GM19324 (cell line): ENCODE measurements at regions not wholly inside any gene's neighbourhood (a gene's known extent, or its start where the extent isn't known, plus 50 kb on each side); places are given as distances from the start of the nearest gene placed in this dataset.
"Not testable (repeated sequence)": the region's sequence is repeated elsewhere in the genome, so short reads cannot be mapped to it uniquely, and the experiment has no call there.

Experiments
- ATAC-seq: cut with Tn5 transposase; IDR thresholded peaks from one replicate; pipeline ENCODE4 v1.9.1; 2021; ENCODE audit warnings: mild to moderate bottlenecking, moderate library complexity; ENCODE audit not compliant: unreplicated experiment, low FRiP score

DNA sequence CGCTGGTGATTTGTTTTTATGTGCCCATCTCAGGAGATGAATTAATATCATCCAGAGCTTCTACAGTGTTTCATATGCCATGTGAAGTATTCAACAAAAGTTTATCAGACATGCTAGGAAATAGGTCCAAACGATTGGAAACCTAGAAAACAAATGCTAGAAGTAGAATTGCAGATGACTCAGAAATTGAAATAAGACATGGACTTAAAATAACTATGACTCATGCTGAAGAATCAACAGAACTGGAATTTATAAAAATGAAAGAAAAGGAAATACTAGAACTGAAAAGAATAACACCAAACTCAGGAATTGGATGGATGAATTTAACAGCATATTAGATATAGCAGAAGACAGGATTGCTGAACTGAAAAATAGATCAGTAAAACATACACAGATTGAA lies 172.7 kb upstream of the GIMD1 start:
- ATAC-seq: no peak

DNA sequence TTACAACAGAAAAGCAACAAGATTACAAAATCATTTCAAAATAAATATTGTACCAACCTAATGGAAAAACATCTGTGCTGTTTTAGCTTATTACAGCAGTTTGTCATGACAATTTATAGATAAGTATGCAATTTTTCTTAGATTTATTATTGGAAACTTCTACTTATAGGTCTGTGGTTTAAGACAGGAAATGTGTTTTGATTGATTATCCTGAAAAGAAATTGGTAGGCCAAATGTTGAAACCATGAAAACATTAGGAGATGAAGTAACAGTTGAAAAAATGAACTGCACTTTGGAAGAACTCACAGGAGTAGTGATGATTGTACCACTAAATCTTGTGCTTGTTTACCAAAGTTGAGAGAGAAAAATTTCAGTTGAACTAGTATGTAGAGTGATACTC lies 162.2 kb upstream of the GIMD1 start:
- no peak for ATAC-seq

DNA sequence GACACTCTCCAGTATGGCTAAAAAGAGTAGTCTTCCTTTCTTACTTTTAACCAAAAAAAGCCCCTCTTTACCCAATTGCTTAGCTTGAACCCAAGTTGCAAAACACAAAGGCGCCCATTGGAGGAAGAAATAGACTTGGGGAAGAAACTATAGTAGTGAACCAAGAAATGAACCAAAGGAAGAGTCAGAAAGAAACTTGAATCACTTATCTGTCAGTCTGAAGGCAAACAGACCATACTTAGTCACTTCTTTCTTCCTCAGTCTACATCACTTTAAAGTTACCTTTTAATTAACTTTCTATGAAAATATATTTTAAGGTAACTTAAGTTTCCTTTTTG lies 161.4 kb upstream of the GIMD1 start:
- no peak for ATAC-seq

DNA sequence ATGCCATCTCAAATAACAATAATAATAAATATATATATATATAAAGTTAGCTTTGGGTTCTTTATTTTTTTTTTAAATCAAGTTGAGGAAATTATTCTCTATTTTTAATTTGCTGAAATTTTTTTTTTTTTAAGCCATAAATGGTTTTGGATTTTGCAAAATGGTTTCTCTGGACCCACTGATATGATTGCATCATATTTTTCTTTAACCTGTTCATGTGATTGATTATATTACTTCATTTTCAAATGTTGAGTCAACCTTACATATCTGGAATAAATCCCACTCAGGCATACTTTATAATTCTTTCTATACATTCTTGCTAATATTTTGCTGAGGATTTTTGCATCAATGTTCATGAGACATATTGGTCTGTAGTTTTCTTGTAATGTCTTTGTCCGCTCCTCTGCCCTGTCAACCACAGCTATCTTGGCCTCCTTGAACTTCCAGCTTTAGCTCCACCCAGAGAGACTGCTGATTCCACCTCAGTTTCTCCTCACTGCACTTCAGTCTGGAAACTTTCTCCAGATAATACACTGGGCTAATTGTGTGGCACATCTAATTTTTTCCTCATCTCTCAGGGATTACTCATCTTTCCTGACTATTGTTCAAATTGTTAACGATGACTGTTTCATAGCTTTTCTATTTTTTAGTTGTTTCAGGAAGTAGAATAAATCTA lies 160.9 kb upstream of the GIMD1 start:
- ATAC-seq: no peak

DNA sequence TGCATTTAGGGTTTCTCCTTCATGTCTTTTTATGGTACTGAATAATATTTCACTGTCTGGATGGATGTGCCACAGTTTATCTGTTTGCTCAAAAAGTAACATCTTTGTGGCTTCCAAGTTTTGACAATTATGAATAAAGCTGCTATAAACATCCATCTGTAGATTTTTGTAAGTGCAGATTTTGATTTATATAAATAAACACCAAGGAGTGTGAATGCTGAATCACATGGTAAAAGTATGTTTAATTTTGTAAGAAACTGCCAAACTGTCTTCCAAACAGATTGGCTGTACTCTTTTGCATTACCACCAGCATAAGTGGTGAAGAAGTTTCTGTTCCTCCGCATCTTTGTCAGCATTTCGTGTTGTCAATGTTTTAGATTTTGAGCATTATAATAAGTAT lies 158.7 kb upstream of the GIMD1 start:
- ATAC-seq: no peak

DNA sequence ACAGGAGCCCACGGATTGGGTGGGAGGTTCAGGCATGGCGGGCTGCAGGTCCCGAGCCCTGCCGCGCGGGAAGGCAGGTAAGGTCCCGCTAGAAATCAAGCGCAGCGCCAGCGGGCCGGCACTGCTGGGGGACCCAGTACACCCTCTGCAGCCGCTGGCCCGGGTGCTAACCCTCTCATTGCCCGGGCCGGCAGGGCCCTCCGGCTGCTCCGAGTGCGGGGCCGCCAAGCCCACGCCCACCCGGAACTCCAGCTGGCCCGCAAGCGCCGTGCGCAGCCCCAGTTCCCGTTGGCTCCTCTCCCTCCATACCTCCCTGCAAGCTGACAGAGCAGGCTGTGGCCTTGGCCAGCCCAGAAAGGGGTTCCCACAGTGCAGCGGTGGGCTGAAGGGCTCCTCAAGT lies 156.8 kb upstream of the GIMD1 start:
- not testable (repeated sequence) for ATAC-seq

DNA sequence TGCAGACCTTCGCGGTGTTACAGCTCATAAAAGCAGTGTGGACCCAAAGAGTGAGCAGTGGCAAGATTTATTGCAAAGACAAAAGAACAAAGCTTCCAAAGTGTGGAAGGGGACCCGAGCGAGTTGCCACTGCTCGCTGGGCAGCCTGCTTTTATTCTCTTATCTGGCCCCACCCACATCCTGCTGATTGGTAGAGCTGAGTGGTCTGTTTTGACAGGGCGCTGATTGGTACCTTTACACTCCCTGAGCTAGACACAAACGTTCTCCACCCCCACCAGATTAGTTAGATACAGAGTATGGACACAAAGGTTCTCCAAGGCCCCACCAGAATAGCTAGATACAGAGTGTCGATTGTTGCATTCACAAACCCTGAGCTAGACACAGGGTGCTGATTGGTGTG lies 156.2 kb upstream of the GIMD1 start:
- not testable (repeated sequence) for ATAC-seq

DNA sequence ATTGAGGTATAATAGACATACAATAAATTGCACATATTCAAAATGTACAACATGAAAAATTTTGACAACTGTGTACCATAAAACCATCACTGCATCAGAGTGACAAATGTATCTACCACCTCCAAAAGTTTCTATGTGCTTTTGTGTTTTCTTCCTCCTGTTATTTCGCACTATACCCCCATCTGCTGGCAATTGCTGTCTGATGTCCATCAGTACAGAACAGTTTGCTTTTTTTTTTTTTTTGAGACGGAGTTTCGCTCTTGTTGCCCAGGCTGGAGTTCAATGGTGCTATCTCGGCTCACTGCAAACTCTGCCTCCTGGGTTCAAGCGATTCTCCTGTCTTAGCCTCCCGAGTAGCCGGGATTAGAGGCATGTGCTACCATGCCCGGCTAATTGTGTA lies 154.3 kb upstream of the GIMD1 start:
- ATAC-seq: no peak

DNA sequence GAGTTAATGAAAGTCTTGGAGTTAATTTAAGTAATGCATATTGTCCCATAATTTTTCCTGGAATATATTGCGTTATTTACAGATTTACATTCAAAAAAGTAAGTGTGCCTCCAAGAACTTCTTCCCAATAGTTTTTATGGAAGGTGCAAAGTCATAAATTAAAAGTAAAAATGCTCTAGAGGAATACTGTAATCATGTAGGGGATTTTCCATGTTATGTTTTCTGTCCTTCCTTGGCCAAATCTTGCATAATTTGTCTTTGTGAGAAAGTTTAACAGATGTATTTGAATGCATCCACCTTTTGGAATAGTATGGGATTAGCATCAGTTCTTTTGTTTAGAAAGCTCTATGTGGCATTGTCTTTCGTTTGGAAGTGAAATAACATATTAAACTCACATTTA lies 144.1 kb upstream of the GIMD1 start:
- ATAC-seq: no peak

DNA sequence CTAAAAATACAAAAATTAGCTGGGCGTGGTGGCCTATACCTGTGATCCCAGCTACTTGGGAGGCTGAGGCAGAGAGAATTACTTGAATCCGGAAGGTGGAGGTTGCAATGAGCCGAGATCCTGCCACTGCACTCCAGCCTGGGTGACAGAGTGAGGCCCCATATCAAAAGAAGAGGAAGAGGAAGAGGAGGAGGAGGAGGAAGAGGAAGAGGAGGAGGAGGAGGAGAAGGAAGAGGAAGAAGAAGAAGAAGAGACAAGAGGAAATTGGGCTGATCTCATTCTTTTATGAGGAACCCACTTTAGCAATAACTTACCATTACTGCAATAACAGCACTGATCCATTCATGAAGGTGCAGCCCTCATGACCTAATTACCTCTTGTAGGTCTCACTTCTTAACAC lies 138.9 kb upstream of the GIMD1 start:
- ATAC-seq: no peak

DNA sequence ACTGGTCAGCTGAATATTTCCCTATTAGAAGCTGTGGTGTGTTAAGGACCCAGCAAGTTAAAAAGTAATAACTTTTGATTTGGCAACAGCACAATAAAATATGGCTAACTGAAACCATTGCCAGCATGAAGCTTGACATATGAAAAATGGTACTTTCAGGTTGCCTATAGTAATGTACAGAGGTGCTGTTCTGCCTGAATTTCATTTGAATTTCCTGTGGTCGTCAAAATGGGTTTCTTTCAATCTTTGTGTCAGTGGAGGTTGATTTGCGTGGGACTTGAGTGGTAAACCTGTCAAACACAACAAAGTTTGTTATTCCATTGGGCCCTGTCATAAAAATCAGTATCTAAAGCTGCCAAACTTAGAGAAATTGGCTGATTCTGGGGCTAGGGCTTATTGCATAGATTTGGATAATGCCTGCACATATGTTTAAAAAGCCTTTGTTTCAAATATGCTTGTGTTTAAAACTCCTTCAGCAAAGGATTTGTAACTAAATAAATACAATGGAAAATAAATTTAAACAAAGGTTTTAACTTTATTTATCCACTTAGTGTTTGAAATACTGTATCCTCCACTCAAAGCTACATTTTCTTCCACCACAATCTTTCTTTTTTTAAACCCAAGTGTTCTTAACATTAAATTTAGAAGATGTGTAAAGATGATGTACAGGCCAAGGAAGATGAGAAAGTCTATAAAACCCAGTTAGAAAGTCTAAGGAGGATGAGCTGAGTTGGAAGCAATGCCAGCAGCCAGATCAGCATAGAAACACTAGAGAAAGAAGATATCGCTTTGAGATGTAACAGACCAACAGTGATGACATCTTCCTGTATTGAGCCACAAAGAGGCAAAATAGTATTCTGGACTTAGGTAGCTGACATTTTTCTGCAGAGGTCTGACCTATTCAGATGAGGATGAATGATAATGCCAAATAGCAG lies 134.8 kb upstream of the GIMD1 start:
- no peak for ATAC-seq

DNA sequence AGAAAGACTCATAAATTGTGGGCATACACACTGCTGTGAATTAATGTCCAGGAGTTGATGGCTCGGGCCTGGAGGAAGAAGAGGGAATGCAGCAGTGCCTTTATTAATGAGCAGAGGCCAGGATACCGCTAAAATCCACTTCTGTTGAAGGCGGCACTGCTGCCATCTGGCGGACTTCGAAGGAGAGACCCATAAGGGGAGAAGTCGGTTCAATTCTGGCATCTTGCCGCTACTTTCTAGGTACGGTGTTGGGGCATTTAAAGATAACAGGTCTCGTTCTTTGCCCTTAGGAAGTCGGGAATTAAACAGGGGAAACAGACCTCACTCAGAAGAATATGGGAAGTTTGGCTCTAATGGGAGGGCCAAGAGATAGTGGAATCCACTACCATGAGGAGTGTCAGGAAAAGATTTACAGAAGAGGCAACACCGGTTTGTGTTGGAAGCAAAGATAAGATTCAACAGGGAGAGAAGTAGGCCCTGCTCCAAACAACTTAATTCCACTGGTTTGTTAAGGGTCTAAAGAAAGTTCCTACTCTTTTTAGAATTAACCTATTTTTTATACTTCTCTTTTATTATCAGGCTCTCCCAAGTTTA lies 133.6 kb upstream of the GIMD1 start:
- peak; percentile 76 for ATAC-seq

DNA sequence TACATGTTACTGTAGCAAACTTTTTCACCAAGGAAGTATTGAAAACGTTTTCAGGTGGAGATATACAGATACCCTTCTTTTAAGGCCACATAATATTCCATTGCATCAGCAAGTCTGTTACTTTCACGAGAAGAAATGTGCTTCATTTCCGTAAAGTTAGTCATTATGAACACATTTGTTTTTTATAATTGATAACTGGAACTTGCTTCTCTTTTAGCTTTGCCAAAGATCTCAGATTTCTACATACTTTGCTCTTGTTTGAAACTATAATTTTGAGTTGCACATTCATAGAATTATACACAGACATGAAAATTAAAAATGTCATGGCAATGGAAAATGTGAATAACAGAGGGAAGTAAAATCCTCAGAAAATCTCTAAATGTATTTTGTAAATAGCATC lies 128.7 kb upstream of the GIMD1 start:
- no peak for ATAC-seq

DNA sequence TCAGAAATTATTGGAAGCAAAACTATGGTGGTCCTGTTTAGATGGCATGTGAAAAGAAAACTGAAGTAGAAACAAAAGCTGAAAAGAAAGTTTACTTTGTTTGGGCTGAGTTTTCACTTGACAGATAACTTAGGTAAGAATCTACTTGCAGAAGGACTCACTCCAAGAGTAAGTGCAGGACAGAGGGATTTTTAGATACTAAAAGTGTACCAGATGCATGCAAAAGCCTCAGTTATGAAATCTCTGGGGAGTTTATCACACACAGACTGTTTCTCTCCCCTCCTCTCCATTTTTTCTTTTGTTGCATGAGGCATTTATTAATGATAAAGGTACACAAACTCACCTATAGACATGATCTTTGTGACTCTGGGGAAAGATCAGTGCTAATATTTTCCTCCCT lies 127.5 kb upstream of the GIMD1 start:
- no peak for ATAC-seq

DNA sequence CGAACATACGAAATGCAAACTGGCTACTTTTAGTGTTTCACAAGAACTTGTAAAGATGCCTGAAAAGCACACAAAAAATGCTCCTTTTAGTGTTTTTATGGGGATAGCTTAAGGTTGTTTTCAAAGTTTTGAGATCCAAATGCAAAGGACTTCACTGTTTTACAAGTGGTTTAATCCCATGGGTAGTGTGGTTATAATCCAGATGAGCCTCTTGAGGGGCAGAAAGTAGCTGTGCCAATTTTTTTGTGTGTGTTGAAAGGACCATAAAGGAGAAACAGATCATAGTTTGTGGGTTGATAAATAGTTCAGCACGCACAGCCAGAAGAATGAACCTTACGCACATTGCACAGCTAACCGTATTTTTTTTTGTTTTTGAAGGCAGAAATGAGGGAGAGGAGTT lies 126.9 kb upstream of the GIMD1 start:
- ATAC-seq: no peak

DNA sequence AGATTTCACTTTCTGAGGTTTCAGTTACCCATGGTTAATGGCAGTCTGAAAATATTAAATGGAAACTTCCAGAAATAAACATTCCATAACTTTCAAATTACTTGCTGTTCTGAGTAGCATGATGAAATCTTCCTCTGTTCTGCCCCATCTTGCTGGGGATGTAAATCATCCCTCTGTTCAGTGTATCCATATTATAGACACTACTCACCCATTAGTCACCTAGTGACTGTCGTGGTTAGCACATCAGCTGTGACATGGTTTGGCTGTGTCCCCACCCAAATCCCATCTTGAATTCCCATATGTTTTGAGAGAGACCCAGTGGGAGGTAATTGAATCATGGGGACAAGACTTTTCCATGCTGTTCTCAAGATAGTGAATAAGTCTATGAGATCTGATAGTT lies 125.5 kb upstream of the GIMD1 start:
- no peak for ATAC-seq

DNA sequence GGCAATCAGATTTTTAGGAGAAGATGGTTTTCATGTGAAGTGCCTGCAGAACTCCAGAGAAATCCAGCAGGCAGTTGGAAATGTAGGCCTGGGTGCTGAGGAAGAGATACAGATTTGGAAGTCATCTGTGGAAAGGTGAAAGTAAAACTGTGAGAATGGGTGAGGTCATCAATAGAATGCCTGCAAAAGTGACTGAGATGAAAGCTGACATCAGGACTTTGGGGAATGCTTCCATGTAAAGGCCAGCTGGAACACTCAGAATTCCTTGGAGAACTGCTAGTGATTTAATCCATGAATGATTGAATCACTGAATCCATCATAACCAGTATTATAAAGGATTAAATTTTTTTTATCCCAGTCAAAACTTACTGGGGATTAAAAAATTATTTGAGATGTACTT lies 124.5 kb upstream of the GIMD1 start:
- ATAC-seq: no peak

DNA sequence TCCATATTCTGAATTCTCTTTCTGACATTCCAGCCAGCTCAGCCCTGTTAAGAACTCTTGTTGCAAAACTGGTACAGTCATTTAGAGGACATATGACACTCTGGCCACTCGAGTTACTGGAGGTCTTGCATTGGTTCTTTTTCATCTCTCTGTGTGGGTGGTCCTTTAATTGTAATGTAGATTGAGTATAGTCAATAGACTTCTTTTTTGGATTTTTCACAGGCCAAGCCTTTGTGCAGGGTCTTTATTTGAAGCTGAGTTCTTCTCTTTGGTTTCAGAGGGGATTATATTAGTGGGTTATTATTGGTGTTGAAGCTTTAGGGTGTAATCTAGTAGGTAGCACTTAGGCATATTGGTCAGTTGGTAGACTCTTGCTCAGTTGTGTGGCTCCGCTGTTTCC lies 118.0 kb upstream of the GIMD1 start:
- ATAC-seq: no peak

DNA sequence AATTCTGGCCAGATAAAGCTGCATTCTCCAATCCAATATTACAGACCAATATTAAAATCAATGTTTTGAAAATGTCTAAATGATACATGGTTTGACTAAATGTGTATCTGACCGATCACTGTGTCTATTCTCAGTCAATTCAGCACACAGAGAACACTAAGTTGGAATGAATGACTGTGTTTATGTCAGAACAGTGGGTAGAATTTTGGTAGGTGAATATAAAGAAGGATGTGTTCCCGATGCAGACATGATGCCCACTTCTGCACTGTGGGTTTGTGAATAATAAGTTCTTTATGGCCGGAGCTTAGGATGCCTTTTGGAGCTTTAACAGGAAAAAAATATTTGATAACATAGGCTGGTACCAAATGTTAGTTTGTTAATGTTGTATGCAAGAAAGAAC lies 113.2 kb upstream of the GIMD1 start:
- no peak for ATAC-seq

DNA sequence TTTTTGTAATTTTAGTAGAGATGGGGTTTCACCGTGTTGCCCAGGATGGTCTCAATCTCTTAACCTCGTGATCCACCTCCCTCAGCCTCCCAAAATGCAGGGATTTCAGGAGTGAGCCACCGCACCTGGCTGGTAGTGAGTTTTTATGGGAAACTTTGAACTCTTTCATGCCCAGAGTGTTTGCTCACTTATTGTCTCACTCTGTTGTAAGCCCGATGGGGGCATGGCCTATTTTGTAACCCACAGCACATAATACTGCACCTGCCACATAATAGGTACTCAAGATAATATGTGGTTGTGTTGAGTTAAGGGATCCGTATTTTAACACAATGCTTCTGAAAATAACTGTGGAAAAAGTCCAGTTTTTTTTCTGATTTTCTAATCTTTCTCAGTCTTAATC lies 109.6 kb upstream of the GIMD1 start:
- ATAC-seq: no peak

DNA sequence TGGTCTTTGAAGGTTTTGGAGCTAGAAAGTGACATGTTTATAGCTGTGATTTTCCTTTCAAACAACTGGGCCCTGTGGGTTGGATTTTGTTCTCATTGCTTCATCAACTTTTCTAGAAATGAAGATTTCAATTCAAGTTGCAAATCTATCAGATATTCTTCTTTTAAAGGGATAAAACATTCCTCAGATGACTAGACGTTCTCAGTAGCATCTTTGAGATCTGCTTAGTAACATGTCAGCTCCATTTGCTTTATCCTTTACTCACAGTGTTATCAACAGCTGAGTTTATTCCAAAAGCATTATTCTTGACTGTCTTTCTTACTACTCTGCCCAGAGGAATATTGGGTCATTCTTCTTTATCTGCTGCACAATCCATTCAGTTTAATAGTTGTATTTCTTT lies 108.2 kb upstream of the GIMD1 start:
- no peak for ATAC-seq

DNA sequence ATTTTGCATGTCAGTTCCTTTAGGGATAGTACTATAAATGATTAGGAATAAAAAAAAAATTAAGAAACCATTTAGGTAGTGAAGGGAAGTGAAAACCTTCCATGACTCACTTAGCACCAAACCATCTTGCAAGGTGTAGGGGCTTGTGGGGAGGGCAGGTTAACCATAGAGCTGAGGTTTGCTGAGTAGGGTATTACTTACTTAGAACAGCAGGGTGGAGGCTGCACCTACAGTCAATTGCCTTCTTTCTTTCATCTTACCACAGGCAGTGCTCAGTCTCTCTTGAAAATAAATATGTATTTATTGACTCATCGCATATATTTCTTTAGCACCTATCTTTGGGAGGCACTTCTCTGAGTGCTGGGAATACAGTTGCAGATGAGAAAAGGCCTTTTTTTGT lies 104.9 kb upstream of the GIMD1 start:
- ATAC-seq: no peak
